K562 (cell line): ENCODE measurements at regions not wholly inside any gene's neighbourhood (a gene's known extent, or its start where the extent isn't known, plus 50 kb on each side); places are given as distances from the start of the nearest gene placed in this dataset.

Experiments
- ATAC-seq: fragments of 200-7000 bp; cut with Tn5 transposase; 3 replicates; pipeline ENCODE4 v1.9.1; 2020; ENCODE audit warnings: moderate library complexity
- BruUV-seq: library from RNA; stranded (reverse); fragments of 400-500 nt; replicated peaks from 2 replicates; lab custom pipeline; 2021; lab: Mats Ljungman, UMichigan
- CTCF ChIA-PET: fragments of 300-600 bp; formaldehyde crosslinking; extraction: SDS; loops from one replicate; lab custom pipeline; 2021; ENCODE audit warnings: low intra/inter-chr PET ratio; lab: Yijun Ruan, JAX
- POLR2A ChIA-PET: fragments of 300-600, 350-650 bp; sonication (Branson Sonifier 250); formaldehyde crosslinking; extraction: SDS; loops from one replicate; lab custom pipeline; 2021; ENCODE audit warnings: antibody characterized with exemption, inconsistent platforms; lab: Yijun Ruan, JAX
- DNase-seq, 4 experiments: peaks; one replicate each; pipeline versions ENCODE4 v3.0.0 to v3.0.0-alpha.2; 2011 to 2018; ENCODE audit warnings: low spot score in 3 of 4, mixed read lengths in 3 of 4; ENCODE audit errors: extremely low read depth in 1 of 4
- FAIRE-seq: peaks from 2 replicates; lab custom pipeline; 2011; peaks lifted over from hg19 to GRCh38; lab: Jason Lieb, UNC
- H2AFZ ChIP-seq: 2 replicates; pipeline ENCODE4 v1.6.0; 2011; ENCODE audit warnings: low read depth, low read length, control low read depth, inconsistent platforms
- H3K27ac ChIP-seq: fragments of 200-600 bp; 3 replicates; pipeline ENCODE4 v1.8.0; 2011; ENCODE audit warnings: low read depth, mild to moderate bottlenecking, control low read depth, inconsistent platforms, low read length, moderate library complexity, mixed read lengths; ENCODE audit errors: extremely low read depth
- H3K27me3 ChIP-seq, 2 experiments: fragments of 300-600 bp in 1 of 2; 2 replicates in 1 of 2; 3 replicates in 1 of 2; pipeline versions ENCODE4 v1.6.0 to v1.8.0; 2011; ENCODE audit warnings: inconsistent platforms in 2 of 2, low read length in 2 of 2, mild to moderate bottlenecking in 1 of 2, mixed read lengths in 1 of 2, moderate library complexity in 1 of 2; ENCODE audit not compliant: control insufficient read depth in 2 of 2, insufficient read depth in 2 of 2
- H3K36me3 ChIP-seq: fragments of 300-600 bp; 3 replicates; pipeline ENCODE4 v1.8.0; 2011; ENCODE audit warnings: mild to moderate bottlenecking, low read length, inconsistent platforms; ENCODE audit not compliant: control insufficient read depth, insufficient read depth
- H3K4me1 ChIP-seq, 2 experiments: fragments of 200-600 bp in 1 of 2; replicated peaks in 1 of 2; 2 replicates in 1 of 2; 3 replicates in 1 of 2; pipeline versions ENCODE4 v1.5.1 to v1.8.0; 2011; ENCODE audit warnings: inconsistent platforms in 2 of 2, low read length in 2 of 2, mild to moderate bottlenecking in 1 of 2, mixed read lengths in 1 of 2, moderate library complexity in 1 of 2; ENCODE audit not compliant: control insufficient read depth in 2 of 2, insufficient read depth in 2 of 2
- H3K4me2 ChIP-seq: 2 replicates; pipeline ENCODE4 v1.6.1; 2011; ENCODE audit warnings: low read length, control low read depth, inconsistent platforms, mixed read lengths; ENCODE audit not compliant: insufficient read depth
- H3K4me3 ChIP-seq: fragments of 200-600 bp; sonication (generic), shearing (Covaris generic); 2 replicates; pipeline ENCODE4 v1.5.1; 2016; ENCODE audit warnings: control low read depth, inconsistent platforms
- H3K79me2 ChIP-seq: fragments of 200-600 bp; 3 replicates; pipeline ENCODE4 v1.8.0; 2011; ENCODE audit warnings: low read length, inconsistent platforms; ENCODE audit not compliant: control insufficient read depth, insufficient read depth
- H3K9ac ChIP-seq, 2 experiments: 2 replicates each; pipeline versions ENCODE4 v1.6.0 to v1.6.1; 2011; ENCODE audit warnings: low read depth in 2 of 2, low read length in 2 of 2, control low read depth in 1 of 2, inconsistent platforms in 1 of 2, mild to moderate bottlenecking in 1 of 2, mixed read lengths in 1 of 2; ENCODE audit not compliant: insufficient read depth in 1 of 2
- H3K9me1 ChIP-seq: one replicate; pipeline ENCODE4 v1.6.0; 2011; ENCODE audit warnings: inconsistent platforms, mild to moderate bottlenecking, low read length, moderate library complexity; ENCODE audit not compliant: control insufficient read depth, insufficient read depth
- H3K9me3 ChIP-seq: replicated peaks from 2 replicates; pipeline ENCODE4 v1.5.1; 2011; ENCODE audit warnings: low read depth, low read length, inconsistent platforms; ENCODE audit not compliant: control insufficient read depth, insufficient read depth
- H4K20me1 ChIP-seq: replicated peaks from 2 replicates; pipeline ENCODE4 v1.6.1; 2011; ENCODE audit warnings: low read length, inconsistent platforms, mixed read lengths; ENCODE audit not compliant: control insufficient read depth, insufficient read depth
- FOXP4 ChIP-seq: sonication (generic); formaldehyde crosslinking; IDR thresholded peaks from 2 replicates; pipeline ENCODE4 v1.8.0; 2022; ENCODE audit warnings: mild to moderate bottlenecking, missing genetic modification reagents, borderline replicate concordance
- HNRNPLL ChIP-seq: fragments of 200-400 bp; formaldehyde crosslinking; IDR thresholded peaks from 2 replicates; pipeline ENCODE4 v1.6.1; 2017; ENCODE audit warnings: low read length, low read depth, mild to moderate bottlenecking; ENCODE audit not compliant: poor library complexity, severe bottlenecking
- KLF10 ChIP-seq: fragments of 250-450 bp; sonication (Bioruptor Pico); IDR thresholded peaks from 2 replicates; pipeline ENCODE4 v1.6.1; 2021; ENCODE audit warnings: matching md5 sums
- MITF ChIP-seq: IDR thresholded peaks from 2 replicates; pipeline ENCODE4 v1.6.1; 2014; ENCODE audit warnings: antibody characterized with exemption
- PHF21A ChIP-seq: fragments of 450-650 bp; IDR thresholded peaks from 2 replicates; pipeline ENCODE4 v1.6.1; 2017; ENCODE audit warnings: low read depth, borderline replicate concordance
- TFE3 ChIP-seq: fragments of 450-650 bp; formaldehyde crosslinking; IDR thresholded peaks from 2 replicates; pipeline ENCODE4 v1.4.0; 2020; ENCODE audit warnings: mild to moderate bottlenecking, mixed read lengths
- ZBTB26 ChIP-seq: fragments of 450-650 bp; formaldehyde crosslinking; IDR thresholded peaks from 2 replicates; pipeline ENCODE4 v1.4.0; 2022; ENCODE audit warnings: missing genetic modification characterization
- ZBTB7A ChIP-seq: IDR thresholded peaks from 2 replicates; pipeline ENCODE4 v1.6.1; 2011; ENCODE audit warnings: low read depth, mild to moderate bottlenecking, low read length, moderate library complexity, borderline replicate concordance; ENCODE audit not compliant: control insufficient read depth
- ZNF717 ChIP-seq: fragments of 250-450 bp; sonication (Bioruptor Pico); IDR thresholded peaks from 2 replicates; pipeline ENCODE4 v1.5.0; 2021
- WGBS: fragments of 100-300 bp; shearing (Covaris generic); methylation state at CpG from one replicate; pipeline ENCODE4 v1.1.6; 2016; ENCODE audit warnings: low coverage, mixed read lengths; ENCODE audit not compliant: insufficient coverage; ENCODE audit errors: missing lambda C conversion rate; 5-methylcytosine and 5-hydroxymethylcytosine counted together
- in situ Hi-C: fragments of 300-500 bp; cut with MboI; formaldehyde crosslinking; loops from 4 replicates; pipeline ENCODE4 v1.15.0; 2018; ENCODE audit warnings: inconsistent platforms, mixed read lengths
- intact Hi-C: fragments of 100-400 bp; cut with micrococcal nuclease; formaldehyde crosslinking; loops from 2 replicates; pipeline ENCODE4 v1.14.2; 2022

- TF ChIP-seq HNRNPLL (no peak), MITF (no peak), ZBTB7A (no peak)
Observed at GRCh38 chr5:158560170-158560569, 539.5 kb downstream of the EBF1 start (continued).

- H3K4me2 ChIP-seq: no peak overlapping the region
- intact Hi-C loops (no loop called here), in situ Hi-C loops (loop anchor here (10.0 kb wide), 1 partner anchor 1615 kb away; no protein-coding TSS in a partner anchor)
- no peaks in the 10 kb centered on the region for H3K4me1 ChIP-seq
- no peaks in the 10 kb centered on the region for H3K9me3 ChIP-seq
- DNase-seq (no peak), ATAC-seq (no peak), FAIRE-seq (no peak)
- H3K9ac ChIP-seq: no peak overlapping the region
- under 1% methylated on average over 7 of the region's 7 CpGs for WGBS
- H3K36me3 ChIP-seq: no peaks in the 10 kb centered on the region
- no peaks in the 10 kb centered on the region for H3K27me3 ChIP-seq
- BruUV-seq: no TSS peak
- no peak overlapping the region for H3K27ac ChIP-seq
- no peaks in the 10 kb centered on the region for H4K20me1 ChIP-seq
- no peaks in the 10 kb centered on the region for H3K9me1 ChIP-seq
- ChIA-PET POLR2A (no interaction called here), CTCF (no interaction called here)
- no peak overlapping the region for H3K4me3 ChIP-seq
- H2AFZ ChIP-seq: no peak overlapping the region
- no peaks in the 10 kb centered on the region for H3K79me2 ChIP-seq
- no peak for TF ChIP-seq PHF21A
- no peak for TF ChIP-seq FOXP4 (CRISPR knock-in tag)
- TF ChIP-seq KLF10 (CRISPR knock-in tag): no peak
- no peak for TF ChIP-seq ZNF717 (CRISPR knock-in tag)
- TF ChIP-seq TFE3 (CRISPR knock-in tag): no peak
- no peak for TF ChIP-seq ZBTB26
Observed at GRCh38 chr5:158559643-158560042, 540.1 kb downstream of the EBF1 start.
